GM21528 (cell line): ENCODE measurements at regions not wholly inside any gene's neighbourhood (a gene's known extent, or its start where the extent isn't known, plus 50 kb on each side); places are given as distances from the start of the nearest gene placed in this dataset.

Experiments
- ATAC-seq: cut with Tn5 transposase; IDR thresholded peaks from one replicate; pipeline ENCODE4 v1.9.1; 2021; ENCODE audit warnings: mild to moderate bottlenecking, moderate library complexity; ENCODE audit not compliant: unreplicated experiment, low FRiP score

- no peak for ATAC-seq
Measured at GRCh38 chr18:40932862-40933261, 1022.2 kb upstream of the PIK3C3 start.

GRCh38 chr18:40930211-40930882 is 1024.7 kb upstream of the PIK3C3 start:
- ATAC-seq: no peak

GRCh38 chr18:40929399-40929798 is 1025.6 kb upstream of the PIK3C3 start:
- ATAC-seq: no peak

GRCh38 chr18:40926679-40927078 is 1028.4 kb upstream of the PIK3C3 start:
- no peak for ATAC-seq

GRCh38 chr18:40925071-40925541 is 1029.9 kb upstream of the PIK3C3 start:
- ATAC-seq: no peak

- no peak for ATAC-seq
Measured at GRCh38 chr18:40921845-40922629, 1033.0 kb upstream of the PIK3C3 start.

- ATAC-seq: no peak
Measured at GRCh38 chr18:40917056-40917455, 1038.0 kb upstream of the PIK3C3 start.

- no peak for ATAC-seq
Measured at GRCh38 chr18:40915724-40916123, 1039.3 kb upstream of the PIK3C3 start.

GRCh38 chr18:40911582-40912254 is 1043.3 kb upstream of the PIK3C3 start:
- no peak for ATAC-seq

GRCh38 chr18:40911041-40911440 is 1044.0 kb upstream of the PIK3C3 start:
- ATAC-seq: no peak

- ATAC-seq: no peak
Measured at GRCh38 chr18:40907842-40908241, 1047.2 kb upstream of the PIK3C3 start.

- no peak for ATAC-seq
Measured at GRCh38 chr18:40904295-40904694, 1050.7 kb upstream of the PIK3C3 start.

- ATAC-seq: no peak
Measured at GRCh38 chr18:40902436-40902835, 1052.6 kb upstream of the PIK3C3 start.

GRCh38 chr18:40897884-40898283 is 1057.2 kb upstream of the PIK3C3 start:
- no peak for ATAC-seq

- no peak for ATAC-seq
Measured at GRCh38 chr18:40883271-40883670, 1071.8 kb upstream of the PIK3C3 start.

- no peak for ATAC-seq
Measured at GRCh38 chr18:40882468-40882867, 1072.6 kb upstream of the PIK3C3 start.

GRCh38 chr18:40878371-40878770 is 1076.7 kb upstream of the PIK3C3 start:
- no peak for ATAC-seq

GRCh38 chr18:40877096-40877495 is 1077.9 kb upstream of the PIK3C3 start:
- ATAC-seq: no peak

GRCh38 chr18:40875101-40875615 is 1079.9 kb upstream of the PIK3C3 start:
- no peak for ATAC-seq

GRCh38 chr18:40874233-40874632 is 1080.8 kb upstream of the PIK3C3 start:
- no peak for ATAC-seq
